ENCODE measurements at regions not wholly inside any gene's neighbourhood (a gene's known extent, or its start where the extent isn't known, plus 50 kb on each side); places are given as distances from the start of the nearest gene placed in this dataset.

DNA sequence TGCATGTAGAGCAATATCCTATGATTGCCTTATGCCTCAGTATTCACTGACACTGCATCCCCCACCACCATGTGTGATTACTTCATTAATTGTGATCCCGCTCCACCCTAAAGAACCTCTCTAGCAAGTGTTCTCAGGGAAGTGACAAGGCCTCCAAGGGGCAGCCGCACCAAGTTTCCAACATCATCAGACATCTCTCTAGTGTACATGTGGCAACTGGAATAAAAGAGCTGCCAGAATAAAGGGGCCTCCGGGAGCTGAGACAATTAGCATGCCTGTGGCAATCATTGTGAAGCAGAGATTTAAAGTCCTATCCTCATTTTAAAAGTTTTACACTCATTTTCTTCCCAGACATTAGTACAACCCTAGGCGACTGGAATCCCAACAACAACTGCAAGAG lies 902.1 kb upstream of the SEMA6D start:
- Mint-ChIP-seq H3K4me3 (no peak overlapping the region), H3K9me3 (peaks cover 33% of the 10 kb centered on the region), H3K4me1 (ENCODE audit: low read depth) (no peaks in the 10 kb centered on the region), H3K27ac (no peak overlapping the region), H3K27me3 (no peaks in the 10 kb centered on the region), H3K36me3 (ENCODE audit: low read depth) (no peaks in the 10 kb centered on the region)
- intact Hi-C loops (cut with micrococcal nuclease) = no loop called here

- intact Hi-C loops (cut with micrococcal nuclease) = no loop called here
- Mint-ChIP-seq H3K4me3 (no peak overlapping the region), H3K27me3 (no peaks in the 10 kb centered on the region), H3K9me3 (peaks cover 28% of the 10 kb centered on the region), H3K27ac (no peak overlapping the region), H3K4me1 (ENCODE audit: low read depth) (no peaks in the 10 kb centered on the region), H3K36me3 (ENCODE audit: low read depth) (no peaks in the 10 kb centered on the region)
These were observed 901.5 kb upstream of the SEMA6D start for GRCh38 chr15:46815765-46816164.

- H3K36me3 Mint-ChIP-seq (ENCODE audit: low read depth) = no peaks in the 10 kb centered on the region
- H3K4me3 Mint-ChIP-seq = no peak overlapping the region
- intact Hi-C loops (cut with micrococcal nuclease) = no loop called here
- H3K9me3 Mint-ChIP-seq = peaks cover 66% of the 10 kb centered on the region
- no peaks in the 10 kb centered on the region for H3K4me1 Mint-ChIP-seq (ENCODE audit: low read depth)
- H3K27me3 Mint-ChIP-seq = no peaks in the 10 kb centered on the region
- no peak overlapping the region for H3K27ac Mint-ChIP-seq
These were observed 868.6 kb upstream of the SEMA6D start for GRCh38 chr15:46848704-46849103.

DNA sequence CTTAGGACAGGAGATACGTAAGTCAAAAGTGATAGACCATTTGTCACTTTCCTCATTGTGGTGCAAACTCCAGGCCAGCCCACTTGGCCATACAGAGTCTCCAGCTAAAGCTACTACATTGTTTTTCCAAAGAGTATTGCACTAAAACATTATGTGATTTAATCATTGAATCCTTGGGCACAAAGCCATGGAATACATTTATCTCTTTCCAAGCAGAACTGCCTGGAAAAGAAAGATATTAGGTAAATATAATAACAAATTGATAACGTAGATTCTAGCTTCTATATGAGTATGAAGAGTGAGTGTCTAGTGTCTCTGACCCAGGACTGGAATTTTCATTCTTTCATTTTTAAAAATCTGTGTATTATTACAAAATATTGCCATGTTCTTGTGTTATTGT lies 863.7 kb upstream of the SEMA6D start:
- Mint-ChIP-seq H3K9me3 (peaks cover 39% of the 10 kb centered on the region), H3K36me3 (ENCODE audit: low read depth) (no peaks in the 10 kb centered on the region), H3K27ac (no peak overlapping the region), H3K27me3 (no peaks in the 10 kb centered on the region), H3K4me3 (no peak overlapping the region), H3K4me1 (ENCODE audit: low read depth) (no peaks in the 10 kb centered on the region)
- intact Hi-C loops (cut with micrococcal nuclease) = no loop called here

GRCh38 chr15:46854564-46854963 lies 862.7 kb upstream of the SEMA6D start:
- intact Hi-C loops (cut with micrococcal nuclease) = no loop called here
- no peaks in the 10 kb centered on the region for H3K36me3 Mint-ChIP-seq (ENCODE audit: low read depth)
- no peak overlapping the region for H3K4me3 Mint-ChIP-seq
- H3K4me1 Mint-ChIP-seq (ENCODE audit: low read depth) = no peaks in the 10 kb centered on the region
- H3K27ac Mint-ChIP-seq = no peak overlapping the region
- H3K9me3 Mint-ChIP-seq = peaks cover 31% of the 10 kb centered on the region
- H3K27me3 Mint-ChIP-seq = no peaks in the 10 kb centered on the region

- H3K4me1 Mint-ChIP-seq (ENCODE audit: low read depth) = no peaks in the 10 kb centered on the region
- H3K4me3 Mint-ChIP-seq = no peak overlapping the region
- no peaks in the 10 kb centered on the region for H3K27me3 Mint-ChIP-seq
- H3K36me3 Mint-ChIP-seq (ENCODE audit: low read depth) = no peaks in the 10 kb centered on the region
- H3K9me3 Mint-ChIP-seq = peaks cover 30% of the 10 kb centered on the region
- intact Hi-C loops (cut with micrococcal nuclease) = no loop called here
- H3K27ac Mint-ChIP-seq = no peak overlapping the region
These were observed 861.9 kb upstream of the SEMA6D start for GRCh38 chr15:46855388-46855787.

DNA sequence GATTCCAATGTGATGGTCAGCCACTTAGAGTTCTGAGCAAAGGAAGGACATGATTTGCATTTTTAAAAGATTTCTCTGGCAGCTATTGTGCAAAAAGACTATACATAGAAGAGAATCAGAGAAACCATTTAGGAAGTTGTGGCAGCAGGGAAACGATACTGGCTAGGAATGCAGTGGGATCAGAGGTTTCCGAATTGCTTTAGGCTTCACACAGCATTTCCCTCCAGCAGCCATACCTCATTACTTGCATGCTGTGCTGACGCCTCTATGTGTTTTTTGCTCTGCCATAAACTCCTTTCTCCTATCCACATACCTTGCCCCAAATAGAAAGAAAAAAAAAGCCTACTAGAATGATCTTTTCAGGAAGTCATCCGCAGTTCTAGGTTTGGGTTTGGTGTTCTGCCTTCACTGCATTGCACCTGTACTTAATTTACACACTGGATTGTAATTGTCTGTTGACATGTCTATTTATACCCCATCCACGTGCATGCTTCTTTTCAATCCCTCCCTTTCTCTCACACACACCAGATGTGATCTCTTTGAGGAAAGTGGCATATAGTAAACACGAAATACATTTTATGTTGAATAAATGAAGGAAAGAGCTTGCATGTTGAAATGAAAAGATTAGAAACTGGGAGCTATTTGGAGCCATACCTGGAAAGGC lies 860.3 kb upstream of the SEMA6D start:
- Mint-ChIP-seq H3K4me3 (no peak overlapping the region), H3K27me3 (no peaks in the 10 kb centered on the region), H3K9me3 (peaks cover 27% of the 10 kb centered on the region), H3K36me3 (ENCODE audit: low read depth) (no peaks in the 10 kb centered on the region), H3K4me1 (ENCODE audit: low read depth) (no peaks in the 10 kb centered on the region), H3K27ac (no peak overlapping the region)
- intact Hi-C loops (cut with micrococcal nuclease) = no loop called here

- Mint-ChIP-seq H3K4me3 (no peak overlapping the region), H3K27ac (no peak overlapping the region), H3K9me3 (peaks cover 39% of the 10 kb centered on the region), H3K36me3 (ENCODE audit: low read depth) (no peaks in the 10 kb centered on the region), H3K4me1 (ENCODE audit: low read depth) (no peaks in the 10 kb centered on the region), H3K27me3 (no peaks in the 10 kb centered on the region)
- intact Hi-C loops (cut with micrococcal nuclease) = no loop called here
These were observed 859.2 kb upstream of the SEMA6D start for GRCh38 chr15:46858150-46858549.

DNA sequence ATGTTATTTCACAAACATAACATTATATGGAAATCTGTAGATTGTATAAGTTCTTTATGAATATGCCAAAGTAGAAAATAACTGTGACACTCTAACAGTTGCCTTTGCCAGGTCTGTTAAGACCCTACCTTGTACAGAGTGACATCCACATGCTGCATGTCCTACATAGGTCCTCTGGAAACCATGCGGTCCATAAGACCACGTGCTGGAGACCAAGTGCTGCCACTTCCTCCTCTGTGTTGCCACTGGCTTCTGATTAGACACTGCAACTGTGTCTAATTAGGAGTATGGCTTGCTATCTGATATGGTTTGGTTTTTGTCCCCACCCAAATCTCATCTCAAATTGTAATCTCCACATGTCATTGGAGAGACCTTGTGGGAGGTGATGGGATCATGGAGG lies 855.5 kb upstream of the SEMA6D start:
- no peaks in the 10 kb centered on the region for H3K4me1 Mint-ChIP-seq (ENCODE audit: low read depth)
- intact Hi-C loops (cut with micrococcal nuclease) = no loop called here
- no peaks in the 10 kb centered on the region for H3K27me3 Mint-ChIP-seq
- peaks cover 33% of the 10 kb centered on the region for H3K9me3 Mint-ChIP-seq
- H3K27ac Mint-ChIP-seq = no peak overlapping the region
- no peaks in the 10 kb centered on the region for H3K36me3 Mint-ChIP-seq (ENCODE audit: low read depth)
- no peak overlapping the region for H3K4me3 Mint-ChIP-seq

DNA sequence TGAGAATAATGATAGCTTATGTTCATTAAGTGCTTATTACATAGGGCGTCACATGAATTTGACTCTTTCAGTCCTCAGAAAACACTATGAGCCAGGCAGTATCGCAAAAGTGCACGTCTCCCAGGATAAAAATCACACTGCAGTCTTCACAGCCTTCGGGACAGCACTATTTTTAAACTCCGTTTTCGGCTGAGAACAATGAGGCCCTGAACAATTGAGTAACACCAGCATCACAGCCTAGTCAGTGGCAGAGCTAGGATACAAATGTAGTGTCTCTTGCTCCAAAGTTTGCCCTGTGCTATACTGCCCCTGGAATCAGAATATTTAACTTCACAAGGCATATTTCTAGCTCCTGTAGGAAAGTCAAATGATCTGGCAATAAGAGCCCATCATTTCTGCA lies 852.1 kb upstream of the SEMA6D start:
- Mint-ChIP-seq H3K4me3 (no peak overlapping the region), H3K4me1 (ENCODE audit: low read depth) (no peaks in the 10 kb centered on the region), H3K27ac (no peak overlapping the region), H3K27me3 (no peaks in the 10 kb centered on the region), H3K9me3 (peaks cover 32% of the 10 kb centered on the region), H3K36me3 (ENCODE audit: low read depth) (no peaks in the 10 kb centered on the region)
- intact Hi-C loops (cut with micrococcal nuclease) = no loop called here

- H3K4me1 Mint-ChIP-seq (ENCODE audit: low read depth) = no peaks in the 10 kb centered on the region
- peaks cover 22% of the 10 kb centered on the region for H3K9me3 Mint-ChIP-seq
- no peak overlapping the region for H3K4me3 Mint-ChIP-seq
- H3K36me3 Mint-ChIP-seq (ENCODE audit: low read depth) = no peaks in the 10 kb centered on the region
- intact Hi-C loops (cut with micrococcal nuclease) = no loop called here
- H3K27ac Mint-ChIP-seq = no peak overlapping the region
- H3K27me3 Mint-ChIP-seq = no peaks in the 10 kb centered on the region
These were observed 844.9 kb upstream of the SEMA6D start for GRCh38 chr15:46872286-46872980.

DNA sequence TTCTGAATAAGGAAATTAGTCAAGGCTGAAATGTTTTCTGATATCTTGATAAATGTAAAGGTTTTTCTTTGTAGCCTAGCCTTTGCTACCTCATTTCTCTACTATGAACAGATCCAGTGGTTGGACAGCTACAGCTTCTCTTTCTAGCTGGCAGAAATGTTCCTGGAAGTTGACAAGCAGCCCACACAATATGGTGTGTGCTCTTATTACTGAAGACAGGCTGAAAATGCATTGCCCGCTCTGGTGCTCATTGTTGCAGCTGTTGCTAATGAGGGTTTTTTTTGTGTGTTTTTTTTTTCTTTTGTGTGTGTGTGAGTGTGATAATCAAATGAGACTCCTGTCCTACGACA lies 844.3 kb upstream of the SEMA6D start:
- no peaks in the 10 kb centered on the region for H3K27me3 Mint-ChIP-seq
- H3K4me3 Mint-ChIP-seq = no peak overlapping the region
- peaks cover 19% of the 10 kb centered on the region for H3K9me3 Mint-ChIP-seq
- intact Hi-C loops (cut with micrococcal nuclease) = no loop called here
- H3K36me3 Mint-ChIP-seq (ENCODE audit: low read depth) = no peaks in the 10 kb centered on the region
- no peak overlapping the region for H3K27ac Mint-ChIP-seq
- H3K4me1 Mint-ChIP-seq (ENCODE audit: low read depth) = no peaks in the 10 kb centered on the region

GRCh38 chr15:46879032-46879770 lies 838.1 kb upstream of the SEMA6D start:
- Mint-ChIP-seq H3K9me3 (peaks cover 39% of the 10 kb centered on the region), H3K4me1 (ENCODE audit: low read depth) (no peaks in the 10 kb centered on the region), H3K27ac (no peak overlapping the region), H3K4me3 (no peak overlapping the region), H3K27me3 (no peaks in the 10 kb centered on the region), H3K36me3 (ENCODE audit: low read depth) (no peaks in the 10 kb centered on the region)
- intact Hi-C loops (cut with micrococcal nuclease) = no loop called here

GRCh38 chr15:46880791-46881190 lies 836.5 kb upstream of the SEMA6D start:
- intact Hi-C loops (cut with micrococcal nuclease) = no loop called here
- H3K9me3 Mint-ChIP-seq = peaks cover 42% of the 10 kb centered on the region
- H3K27me3 Mint-ChIP-seq = no peaks in the 10 kb centered on the region
- H3K4me3 Mint-ChIP-seq = no peak overlapping the region
- H3K27ac Mint-ChIP-seq = no peak overlapping the region
- no peaks in the 10 kb centered on the region for H3K36me3 Mint-ChIP-seq (ENCODE audit: low read depth)
- H3K4me1 Mint-ChIP-seq (ENCODE audit: low read depth) = no peaks in the 10 kb centered on the region
